GM13976 (cell line): ENCODE measurements at regions not wholly inside any gene's neighbourhood (a gene's known extent, or its start where the extent isn't known, plus 50 kb on each side); places are given as distances from the start of the nearest gene placed in this dataset.

Source experiments
- DNase-seq: peaks from one replicate; pipeline ENCODE4 v3.0.0; 2012; ENCODE audit warnings: low spot score
- CTCF ChIP-seq: IDR thresholded peaks from 2 replicates; pipeline ENCODE4 v1.5.1; 2012; ENCODE audit warnings: borderline replicate concordance, mild to moderate bottlenecking; ENCODE audit not compliant: insufficient read depth; ENCODE audit errors: extremely low read depth, missing control alignments, control extremely low read depth
- in situ Hi-C: fragments of 300-500 bp; cut with MboI; formaldehyde crosslinking; loops from one replicate; pipeline ENCODE4 v1.12.0; 2022; ENCODE audit warnings: low sequenced_read_pairs, mixed read lengths, inconsistent platforms; ENCODE audit not compliant: unreplicated experiment

- TF ChIP-seq CTCF, result no peak
- in situ Hi-C loops, result no loop called here
- DNase-seq, result no peak
These were observed 68.1 kb upstream of the ERCC6L2 start for GRCh38 chr9:95807326-95807947.

GRCh38 chr9:95803197-95803596 is 72.3 kb upstream of the ERCC6L2 start:
- no peak for DNase-seq
- TF ChIP-seq CTCF, result no peak
- in situ Hi-C loops, result no loop called here

- TF ChIP-seq CTCF, result no peak
- no peak for DNase-seq
- in situ Hi-C loops, result no loop called here
These were observed 73.7 kb upstream of the ERCC6L2 start for GRCh38 chr9:95801797-95802196.

GRCh38 chr9:95796029-95796428 is 79.5 kb upstream of the ERCC6L2 start:
- in situ Hi-C loops, result no loop called here
- TF ChIP-seq CTCF, result no peak
- DNase-seq, result no peak

- no peak for TF ChIP-seq CTCF
- in situ Hi-C loops, result no loop called here
- no peak for DNase-seq
These were observed 81.3 kb upstream of the ERCC6L2 start for GRCh38 chr9:95793924-95794828.

- in situ Hi-C loops, result no loop called here
- no peak for DNase-seq
- no peak for TF ChIP-seq CTCF
These were observed 83.8 kb upstream of the ERCC6L2 start for GRCh38 chr9:95791695-95792094.
